ENCODE measurements at regions not wholly inside any gene's neighbourhood (a gene's known extent, or its start where the extent isn't known, plus 50 kb on each side); places are given as distances from the start of the nearest gene placed in this dataset.

DNA sequence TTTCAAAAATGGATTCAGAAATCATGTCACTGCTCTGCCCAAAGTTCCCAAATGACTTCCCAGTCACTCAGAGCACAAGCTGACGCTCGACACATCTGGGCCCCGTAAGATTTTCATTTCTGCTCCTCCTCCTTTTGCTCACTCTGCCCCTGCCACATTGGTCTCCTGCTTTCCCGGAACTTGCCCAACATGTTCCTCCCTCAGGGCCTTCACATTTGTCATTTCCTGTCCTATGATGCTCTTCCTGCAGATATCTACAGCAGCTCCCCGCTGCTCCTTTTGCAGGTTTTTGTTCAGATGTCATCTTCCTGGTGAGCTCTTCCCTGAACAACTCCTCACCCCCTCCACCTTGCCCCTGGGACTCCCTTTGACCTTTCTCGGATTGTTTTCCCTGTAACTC is 58.5 kb upstream of the IVNS1ABP start:
- H3K4me2 ChIP-seq (ENCODE audit: insufficient read depth, low read length) = no peak overlapping the region
- H4K20me1 ChIP-seq (ENCODE audit: insufficient read depth, low read length) = no peaks in the 10 kb centered on the region
- no peak overlapping the region for H3K9ac ChIP-seq (ENCODE audit: low read depth, low read length)
- no peak overlapping the region for H2AFZ ChIP-seq (ENCODE audit: low read depth, low read length)
- TF ChIP-seq, protein P1, sequence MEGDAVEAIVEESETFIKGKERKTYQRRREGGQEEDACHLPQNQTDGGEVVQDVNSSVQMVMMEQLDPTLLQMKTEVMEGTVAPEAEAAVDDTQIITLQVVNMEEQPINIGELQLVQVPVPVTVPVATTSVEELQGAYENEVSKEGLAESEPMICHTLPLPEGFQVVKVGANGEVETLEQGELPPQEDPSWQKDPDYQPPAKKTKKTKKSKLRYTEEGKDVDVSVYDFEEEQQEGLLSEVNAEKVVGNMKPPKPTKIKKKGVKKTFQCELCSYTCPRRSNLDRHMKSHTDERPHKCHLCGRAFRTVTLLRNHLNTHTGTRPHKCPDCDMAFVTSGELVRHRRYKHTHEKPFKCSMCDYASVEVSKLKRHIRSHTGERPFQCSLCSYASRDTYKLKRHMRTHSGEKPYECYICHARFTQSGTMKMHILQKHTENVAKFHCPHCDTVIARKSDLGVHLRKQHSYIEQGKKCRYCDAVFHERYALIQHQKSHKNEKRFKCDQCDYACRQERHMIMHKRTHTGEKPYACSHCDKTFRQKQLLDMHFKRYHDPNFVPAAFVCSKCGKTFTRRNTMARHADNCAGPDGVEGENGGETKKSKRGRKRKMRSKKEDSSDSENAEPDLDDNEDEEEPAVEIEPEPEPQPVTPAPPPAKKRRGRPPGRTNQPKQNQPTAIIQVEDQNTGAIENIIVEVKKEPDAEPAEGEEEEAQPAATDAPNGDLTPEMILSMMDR (IDR thresholded peaks at IDR 0.05; ENCODE audit: borderline replicate concordance, extremely low read depth, low read length, poor library complexity, severe bottlenecking) = no peak
- TF ChIP-seq EZH2 (IDR thresholded peaks at IDR 0.05; ENCODE audit: borderline replicate concordance, low read depth, low read length, severe bottlenecking) = no peak
- H3K79me2 ChIP-seq (ENCODE audit: insufficient read depth, low read length) = no peaks in the 10 kb centered on the region
- ATAC-seq (ENCODE audit: insufficient read depth, low read depth) (no peak), DNase-seq (no peak)
- no peaks in the 10 kb centered on the region for H3K36me3 ChIP-seq (ENCODE audit: insufficient read depth, low read length)
- no peaks in the 10 kb centered on the region for H3K9me3 ChIP-seq (ENCODE audit: insufficient read depth, low read length, severe bottlenecking)
- no peak overlapping the region for H3K27ac ChIP-seq (ENCODE audit: low read length)
- H3K4me1 ChIP-seq (ENCODE audit: insufficient read depth, low read length) = no peaks in the 10 kb centered on the region
- H3K4me3 ChIP-seq (ENCODE audit: low read depth in 1 of 2, low read length in 2 of 2) = no peak overlapping the region
- H3K27me3 ChIP-seq (ENCODE audit: insufficient read depth, low read length, poor library complexity) = no peaks in the 10 kb centered on the region

DNA sequence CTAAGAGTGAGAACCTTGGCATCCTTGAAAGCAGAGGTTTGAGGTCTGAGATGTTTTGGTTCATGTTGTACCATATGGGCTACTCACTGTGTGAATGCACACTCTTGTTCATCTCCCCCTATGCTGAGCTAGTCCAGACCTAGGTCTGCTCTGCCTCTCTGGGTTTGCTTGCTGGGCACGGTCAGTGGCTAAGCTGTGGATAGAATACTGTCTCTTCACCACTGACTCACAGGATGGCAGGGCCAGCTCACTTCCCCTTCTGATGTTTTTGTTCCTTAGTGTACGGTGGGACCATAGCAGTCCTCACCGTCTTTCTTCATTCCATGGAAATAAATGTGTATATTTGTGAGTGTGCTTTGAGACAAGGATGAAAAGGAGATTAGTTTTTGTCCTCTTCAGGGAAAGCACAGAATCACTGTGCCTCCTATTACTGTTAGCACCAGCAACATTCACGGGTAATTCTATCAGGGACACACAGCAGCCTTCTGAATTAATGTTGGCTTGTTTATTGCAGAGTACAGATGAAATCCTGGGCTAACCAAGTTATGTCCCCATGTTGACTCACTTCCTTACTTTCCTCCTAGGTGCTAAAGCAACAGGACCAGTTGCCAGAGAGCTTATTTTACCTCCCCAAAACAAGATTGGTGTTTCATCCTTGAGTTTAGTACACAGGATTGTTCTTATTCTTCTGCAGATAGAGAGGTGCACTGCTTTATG is 56.9 kb upstream of the IVNS1ABP start:
- ATAC-seq (ENCODE audit: insufficient read depth, low read depth) (no peak), DNase-seq (no peak)
- Histone ChIP-seq H3K27me3 (ENCODE audit: insufficient read depth, low read length, poor library complexity) (no peaks in the 10 kb centered on the region), H3K27ac (ENCODE audit: low read length) (no peak overlapping the region), H3K36me3 (ENCODE audit: insufficient read depth, low read length) (no peaks in the 10 kb centered on the region), H3K4me2 (ENCODE audit: insufficient read depth, low read length) (no peak overlapping the region), H3K9me3 (ENCODE audit: insufficient read depth, low read length, severe bottlenecking) (no peaks in the 10 kb centered on the region), H3K9ac (ENCODE audit: low read depth, low read length) (no peak overlapping the region), H3K4me1 (ENCODE audit: insufficient read depth, low read length) (no peaks in the 10 kb centered on the region), H4K20me1 (ENCODE audit: insufficient read depth, low read length) (no peaks in the 10 kb centered on the region), H2AFZ (ENCODE audit: low read depth, low read length) (no peak overlapping the region), H3K79me2 (ENCODE audit: insufficient read depth, low read length) (no peaks in the 10 kb centered on the region), H3K4me3 (ENCODE audit: low read depth in 1 of 2, low read length in 2 of 2) (no peak overlapping the region)
- no peak for TF ChIP-seq EZH2 (IDR thresholded peaks at IDR 0.05; ENCODE audit: borderline replicate concordance, low read depth, low read length, severe bottlenecking)
- TF ChIP-seq, protein P1 (IDR thresholded peaks at IDR 0.05; ENCODE audit: borderline replicate concordance, extremely low read depth, low read length, poor library complexity, severe bottlenecking) = no peak

DNA sequence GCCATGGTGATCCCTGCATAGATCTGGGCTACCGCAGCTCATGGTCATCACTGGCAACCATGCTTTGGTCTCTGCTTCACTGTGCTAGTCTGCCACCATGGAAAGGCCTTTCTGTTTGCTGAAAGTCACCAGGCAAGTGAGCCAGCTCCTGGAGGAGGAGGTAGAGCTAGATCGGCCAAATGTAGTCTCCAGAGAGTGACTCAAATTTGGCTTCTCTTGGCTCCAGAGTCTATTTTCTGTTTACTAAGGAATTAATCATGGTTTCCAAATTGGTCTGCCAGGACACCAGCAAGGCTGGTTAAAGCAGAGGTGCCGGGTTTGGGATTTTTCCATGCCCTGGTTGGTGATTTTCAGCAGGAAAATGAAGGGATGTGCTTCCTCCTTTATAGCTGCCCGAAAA is 52.7 kb upstream of the IVNS1ABP start:
- no peaks in the 10 kb centered on the region for H3K36me3 ChIP-seq (ENCODE audit: insufficient read depth, low read length)
- H4K20me1 ChIP-seq (ENCODE audit: insufficient read depth, low read length) = no peaks in the 10 kb centered on the region
- no peaks in the 10 kb centered on the region for H3K27me3 ChIP-seq (ENCODE audit: insufficient read depth, low read length, poor library complexity)
- H3K79me2 ChIP-seq (ENCODE audit: insufficient read depth, low read length) = no peaks in the 10 kb centered on the region
- H3K4me1 ChIP-seq (ENCODE audit: insufficient read depth, low read length) = no peaks in the 10 kb centered on the region
- H3K4me2 ChIP-seq (ENCODE audit: insufficient read depth, low read length) = no peak overlapping the region
- DNase-seq (no peak), ATAC-seq (ENCODE audit: insufficient read depth, low read depth) (no peak)
- H3K9ac ChIP-seq (ENCODE audit: low read depth, low read length) = no peak overlapping the region
- TF ChIP-seq, protein P1 (IDR thresholded peaks at IDR 0.05; ENCODE audit: borderline replicate concordance, extremely low read depth, low read length, poor library complexity, severe bottlenecking) = no peak
- H3K4me3 ChIP-seq (ENCODE audit: low read depth in 1 of 2, low read length in 2 of 2) = no peak overlapping the region
- H3K9me3 ChIP-seq (ENCODE audit: insufficient read depth, low read length, severe bottlenecking) = no peaks in the 10 kb centered on the region
- H2AFZ ChIP-seq (ENCODE audit: low read depth, low read length) = no peak overlapping the region
- H3K27ac ChIP-seq (ENCODE audit: low read length) = no peak overlapping the region
